Activated T-cell treated with anti-CD3 and anti-CD28 coated beads, Interleukin-2, amount 50 U/mL, for 72 hours (primary cell): ENCODE measurements at regions not wholly inside any gene's neighbourhood (a gene's known extent, or its start where the extent isn't known, plus 50 kb on each side); places are given as distances from the start of the nearest gene placed in this dataset.
"Not testable (repeated sequence)": the region's sequence is repeated elsewhere in the genome, so short reads cannot be mapped to it uniquely, and the experiment has no call there.

Source experiments
- ATAC-seq, 2 donors: fragments of 150-1000 bp; cut with Tn5 transposase; replicated peaks in 1 of 2; 2 replicates each; pipeline ENCODE4 v1.10.0; 2021; ENCODE audit warnings: moderate library complexity in 2 of 2, mild to moderate bottlenecking in 1 of 2
- DNase-seq, 2 donors: peaks; one replicate each; pipeline ENCODE4 v3.0.0; 2021 to 2022; ENCODE audit warnings: mixed read lengths in 1 of 2
- H3K27ac Mint-ChIP-seq: one replicate; pipeline ENCODE4 v1.8.0; 2022; ENCODE audit warnings: mild to moderate bottlenecking, moderate library complexity, mixed read lengths
- H3K27me3 Mint-ChIP-seq: one replicate; pipeline ENCODE4 v1.8.0; 2022; ENCODE audit warnings: low read depth, mixed read lengths
- H3K36me3 Mint-ChIP-seq, 2 donors: one replicate each; pipeline ENCODE4 v1.8.0; 2022; ENCODE audit warnings: mixed read lengths in 2 of 2, mild to moderate bottlenecking in 1 of 2; ENCODE audit not compliant: insufficient read depth in 2 of 2
- H3K4me1 Mint-ChIP-seq: one replicate; pipeline ENCODE4 v1.8.0; 2022; ENCODE audit warnings: low read depth, mixed read lengths
- H3K4me3 Mint-ChIP-seq, 2 donors: one replicate each; pipeline ENCODE4 v1.8.0; 2022; ENCODE audit warnings: mild to moderate bottlenecking in 2 of 2, mixed read lengths in 2 of 2, moderate library complexity in 2 of 2
- H3K9me3 Mint-ChIP-seq, 2 donors: one replicate each; pipeline ENCODE4 v1.8.0; 2022; ENCODE audit warnings: mixed read lengths in 2 of 2

GRCh38 chr4:117908306-117909207 is 125.7 kb upstream of the NDST3 start:
- H3K27me3 Mint-ChIP-seq, result no peaks in the 10 kb centered on the region
- no peak overlapping the region for H3K4me3 Mint-ChIP-seq
- peaks cover 4% of the 10 kb centered on the region in 2 donors for H3K9me3 Mint-ChIP-seq
- no peaks in the 10 kb centered on the region for H3K4me1 Mint-ChIP-seq
- H3K27ac Mint-ChIP-seq, result no peak overlapping the region
- DNase-seq (no peak), ATAC-seq (no peak)
- no peaks in the 10 kb centered on the region for H3K36me3 Mint-ChIP-seq

GRCh38 chr4:117916728-117917127 is 117.6 kb upstream of the NDST3 start:
- no peaks in the 10 kb centered on the region for H3K27me3 Mint-ChIP-seq
- no peak overlapping the region for H3K4me3 Mint-ChIP-seq
- ATAC-seq, result no peak
- H3K27ac Mint-ChIP-seq, result no peak overlapping the region
- peaks cover under 1 to 3% of the 10 kb centered on the region in 2 donors for H3K9me3 Mint-ChIP-seq
- no peaks in the 10 kb centered on the region for H3K36me3 Mint-ChIP-seq
- H3K4me1 Mint-ChIP-seq, result no peaks in the 10 kb centered on the region
- no peak for DNase-seq

GRCh38 chr4:117922311-117922710 is 112.0 kb upstream of the NDST3 start:
- not testable (repeated sequence) for H3K27me3 Mint-ChIP-seq, DNase-seq, H3K9me3 Mint-ChIP-seq, H3K27ac Mint-ChIP-seq, H3K4me1 Mint-ChIP-seq, ATAC-seq, H3K4me3 Mint-ChIP-seq, H3K36me3 Mint-ChIP-seq

DNA sequence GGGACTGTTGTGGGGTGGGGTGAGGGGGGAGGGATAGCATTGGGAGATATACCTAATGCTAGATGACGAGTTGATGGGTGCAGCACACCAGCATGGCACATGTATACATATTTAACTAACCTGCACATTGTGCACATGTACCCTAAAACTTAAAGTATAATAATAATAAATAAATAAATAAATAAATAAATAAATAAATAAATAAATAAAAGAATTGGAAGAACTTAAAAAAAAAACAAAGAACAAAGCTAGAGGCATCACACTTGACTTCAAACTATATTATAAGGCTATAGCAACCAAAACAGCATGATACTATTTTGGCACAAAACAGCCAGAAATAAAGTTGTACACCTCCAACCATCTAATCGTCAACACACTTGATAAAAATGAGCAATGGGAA is 106.5 kb upstream of the NDST3 start:
- ATAC-seq, H3K36me3 Mint-ChIP-seq: not testable (repeated sequence)

DNA sequence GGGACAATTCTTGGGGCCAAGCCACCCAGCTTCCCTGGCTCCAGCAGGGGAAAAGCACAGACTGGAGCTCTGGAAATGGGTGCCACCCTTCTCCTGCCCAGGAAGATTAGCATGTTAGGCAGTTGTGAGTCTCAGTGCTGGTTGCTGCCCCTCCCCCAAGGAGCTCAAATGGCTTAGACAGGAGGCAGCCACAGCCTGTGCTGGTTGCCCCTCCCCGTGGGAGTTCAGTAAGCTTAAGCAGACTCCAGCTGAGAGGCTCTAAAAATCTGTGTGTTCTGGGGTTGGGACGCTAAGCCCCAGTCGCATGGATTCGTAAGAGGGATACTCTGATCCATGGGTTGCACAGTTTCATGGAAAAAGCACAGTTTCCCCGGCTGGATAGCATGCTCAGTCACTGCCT is 92.7 kb upstream of the NDST3 start:
- no peak overlapping the region for H3K4me3 Mint-ChIP-seq
- ATAC-seq, result no peak

More for the DNA sequence above, 106.5 kb upstream of the NDST3 start:
- DNase-seq, H3K27me3 Mint-ChIP-seq, H3K4me1 Mint-ChIP-seq, H3K9me3 Mint-ChIP-seq, H3K4me3 Mint-ChIP-seq, H3K27ac Mint-ChIP-seq: not testable (repeated sequence)

GRCh38 chr4:117949621-117950020 is 84.7 kb upstream of the NDST3 start:
- Mint-ChIP-seq H3K9me3 (peaks cover 1 to 5% of the 10 kb centered on the region in 2 donors), H3K4me3 (no peak overlapping the region), H3K4me1 (no peaks in the 10 kb centered on the region), H3K36me3 (peaks cover 2% of the 10 kb centered on the region in 2 donors), H3K27ac (no peak overlapping the region), H3K27me3 (no peaks in the 10 kb centered on the region)
- ATAC-seq (no peak), DNase-seq (no peak)

More for the DNA sequence above, 92.7 kb upstream of the NDST3 start:
- peaks cover 5 to 8% of the 10 kb centered on the region in 2 donors for H3K9me3 Mint-ChIP-seq
- no peaks in the 10 kb centered on the region for H3K27me3 Mint-ChIP-seq
- H3K27ac Mint-ChIP-seq, result no peak overlapping the region
- no peaks in the 10 kb centered on the region for H3K4me1 Mint-ChIP-seq
- peaks cover 0 to 1% of the 10 kb centered on the region in 2 donors for H3K36me3 Mint-ChIP-seq
- DNase-seq, result no peak

- no peaks in the 10 kb centered on the region for H3K4me1 Mint-ChIP-seq
- H3K9me3 Mint-ChIP-seq, result peaks cover 1 to 7% of the 10 kb centered on the region in 2 donors
- H3K27ac Mint-ChIP-seq, result no peak overlapping the region
- H3K4me3 Mint-ChIP-seq, result no peak overlapping the region
- no peaks in the 10 kb centered on the region for H3K36me3 Mint-ChIP-seq
- H3K27me3 Mint-ChIP-seq, result no peaks in the 10 kb centered on the region
- ATAC-seq, result no peak
- no peak for DNase-seq
These were observed 76.7 kb upstream of the NDST3 start for GRCh38 chr4:117957571-117957970.

GRCh38 chr4:117965622-117966021 is 68.7 kb upstream of the NDST3 start:
- no peaks in the 10 kb centered on the region for H3K4me1 Mint-ChIP-seq
- no peaks in the 10 kb centered on the region for H3K27me3 Mint-ChIP-seq
- no peak overlapping the region for H3K27ac Mint-ChIP-seq
- DNase-seq (no peak), ATAC-seq (no peak)
- H3K9me3 Mint-ChIP-seq, result peaks cover 0 to 4% of the 10 kb centered on the region in 2 donors
- H3K4me3 Mint-ChIP-seq, result no peak overlapping the region
- H3K36me3 Mint-ChIP-seq, result no peaks in the 10 kb centered on the region

DNA sequence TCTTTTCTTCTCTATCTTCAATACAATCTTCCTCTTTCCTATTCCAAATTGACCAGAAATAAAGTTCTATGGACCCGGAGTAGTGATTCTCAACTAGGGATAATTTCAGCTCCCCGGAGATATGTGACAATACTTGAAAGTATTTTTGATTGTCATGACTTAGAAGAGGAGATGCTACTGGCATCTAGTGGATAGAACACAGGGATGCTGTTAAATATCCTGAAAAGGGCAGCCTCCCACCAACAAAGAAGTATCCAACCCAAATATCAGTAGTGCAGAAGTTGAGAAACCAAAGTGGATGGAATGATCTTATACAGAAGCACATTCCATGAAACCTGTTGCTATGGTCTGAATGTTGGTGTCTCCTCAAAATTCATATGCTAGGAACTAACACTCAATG is 65.7 kb upstream of the NDST3 start:
- H3K4me1 Mint-ChIP-seq, result no peaks in the 10 kb centered on the region
- H3K27me3 Mint-ChIP-seq, result no peaks in the 10 kb centered on the region
- no peak overlapping the region for H3K27ac Mint-ChIP-seq
- H3K4me3 Mint-ChIP-seq, result no peak overlapping the region
- peaks cover 0 to 4% of the 10 kb centered on the region in 2 donors for H3K9me3 Mint-ChIP-seq
- no peaks in the 10 kb centered on the region for H3K36me3 Mint-ChIP-seq
- DNase-seq, result no peak
- ATAC-seq, result no peak

DNA sequence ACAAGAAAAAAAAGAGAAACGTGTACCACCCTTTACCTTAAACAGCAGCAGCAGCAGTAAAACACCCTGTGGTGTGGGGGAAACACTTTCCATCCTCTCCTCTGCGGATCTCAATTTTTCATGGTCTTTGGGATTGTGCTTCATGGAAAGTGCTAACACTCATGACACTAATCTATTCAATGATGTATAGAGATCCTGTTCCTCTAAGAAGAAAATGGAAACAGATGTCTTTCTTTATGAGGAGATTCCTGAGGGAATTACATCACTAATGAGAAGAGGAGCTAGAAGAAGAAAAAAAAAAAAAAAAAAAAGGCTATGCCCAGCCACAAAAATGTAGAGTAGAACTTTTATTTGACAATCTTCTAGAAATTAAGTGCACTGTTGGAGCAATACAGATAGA is 62.9 kb upstream of the NDST3 start:
- H3K27me3 Mint-ChIP-seq, result no peaks in the 10 kb centered on the region
- H3K27ac Mint-ChIP-seq, result no peak overlapping the region
- no peaks in the 10 kb centered on the region for H3K36me3 Mint-ChIP-seq

DNA sequence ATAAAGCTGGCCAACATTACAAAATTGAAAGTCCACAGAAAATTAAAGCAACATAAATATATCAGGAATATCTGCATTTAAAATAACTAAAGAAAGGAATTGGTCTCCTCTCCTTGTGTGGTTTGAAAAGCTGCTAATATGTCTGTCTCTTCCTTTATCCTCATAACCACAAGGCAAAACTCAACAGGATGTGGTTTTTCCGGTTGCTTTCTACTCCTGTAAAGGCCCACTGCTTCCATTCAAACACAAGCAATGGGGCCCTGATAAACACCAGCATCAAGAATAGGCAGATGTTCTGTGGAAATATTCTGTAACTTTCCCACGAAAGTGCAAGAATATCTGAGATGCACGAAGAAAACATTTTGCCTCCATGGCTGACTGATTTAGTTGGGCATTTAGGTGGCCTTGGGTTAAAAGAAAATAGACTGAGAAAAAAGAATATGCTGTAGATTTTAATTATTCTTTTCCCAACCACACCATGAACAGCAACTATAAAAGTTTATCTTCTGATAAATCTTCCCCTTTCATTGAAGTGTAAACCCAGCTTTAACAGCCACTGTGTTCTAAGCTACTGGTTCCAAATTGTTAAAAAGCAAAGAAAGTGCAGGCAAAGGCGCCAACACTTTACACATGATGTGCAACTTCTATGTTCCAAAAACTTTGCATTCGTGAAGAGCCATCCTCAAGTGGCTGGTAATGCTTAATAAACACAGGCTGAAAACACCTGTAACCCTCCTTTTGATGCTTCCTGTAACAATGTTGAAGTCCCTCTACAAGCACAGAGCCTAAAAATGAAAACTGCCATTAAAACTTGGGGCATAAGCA is 50.5 kb upstream of the NDST3 start:
- no peaks in the 10 kb centered on the region for H3K27me3 Mint-ChIP-seq
- no peaks in the 10 kb centered on the region for H3K4me1 Mint-ChIP-seq
- H3K27ac Mint-ChIP-seq, result no peak overlapping the region

More for the DNA sequence above, 62.9 kb upstream of the NDST3 start:
- DNase-seq (no peak), ATAC-seq (no peak)
- Mint-ChIP-seq H3K9me3 (peaks cover 0 to 2% of the 10 kb centered on the region in 2 donors), H3K4me3 (no peak overlapping the region), H3K4me1 (no peaks in the 10 kb centered on the region)

GRCh38 chr4:117984366-117984680 is 50.0 kb upstream of the NDST3 start:
- no peaks in the 10 kb centered on the region for H3K36me3 Mint-ChIP-seq
- H3K27me3 Mint-ChIP-seq, result no peaks in the 10 kb centered on the region
- peaks cover 0 to 2% of the 10 kb centered on the region in 2 donors for H3K9me3 Mint-ChIP-seq
- no peak overlapping the region for H3K27ac Mint-ChIP-seq
- DNase-seq, result no peak
- no peak overlapping the region for H3K4me3 Mint-ChIP-seq
- ATAC-seq, result no peak
- no peaks in the 10 kb centered on the region for H3K4me1 Mint-ChIP-seq

More for the DNA sequence above, 50.5 kb upstream of the NDST3 start:
- Mint-ChIP-seq H3K9me3 (peaks cover 2 to 3% of the 10 kb centered on the region in 2 donors), H3K4me3 (no peak overlapping the region), H3K36me3 (no peaks in the 10 kb centered on the region)
- no peak for ATAC-seq
- DNase-seq, result no peak
